ENCODE measurements at regions not wholly inside any gene's neighbourhood (a gene's known extent, or its start where the extent isn't known, plus 50 kb on each side); places are given as distances from the start of the nearest gene placed in this dataset.

GRCh38 chr11:92384802-92385201, 160.2 kb downstream of the FAT3 start:
- no peak for DNase-seq (ENCODE audit: low spot score)

GRCh38 chr11:92386577-92386976, 162.0 kb downstream of the FAT3 start:
- no peak for DNase-seq (ENCODE audit: low spot score)

- no peak for DNase-seq (ENCODE audit: low spot score)
Observed at GRCh38 chr11:92387859-92388258, 163.2 kb downstream of the FAT3 start.

GRCh38 chr11:92388380-92388779, 163.8 kb downstream of the FAT3 start:
- no peak for DNase-seq (ENCODE audit: low spot score)

- DNase-seq (ENCODE audit: low spot score), result no peak
Observed at GRCh38 chr11:92390783-92391182, 166.2 kb downstream of the FAT3 start.

GRCh38 chr11:92391364-92391763, 166.7 kb downstream of the FAT3 start:
- no peak for DNase-seq (ENCODE audit: low spot score)

- DNase-seq (ENCODE audit: low spot score), result no peak
Observed at GRCh38 chr11:92391808-92392207, 167.2 kb downstream of the FAT3 start.

GRCh38 chr11:92393218-92393617, 168.6 kb downstream of the FAT3 start:
- no peak for DNase-seq (ENCODE audit: low spot score)

GRCh38 chr11:92396133-92396532, 171.5 kb downstream of the FAT3 start:
- DNase-seq (ENCODE audit: low spot score), result no peak

GRCh38 chr11:92397221-92397755, 172.7 kb downstream of the FAT3 start:
- DNase-seq (ENCODE audit: low spot score), result no peak

GRCh38 chr11:92399705-92400104, 175.1 kb downstream of the FAT3 start:
- DNase-seq (ENCODE audit: low spot score), result no peak

- no peak for DNase-seq (ENCODE audit: low spot score)
Observed at GRCh38 chr11:92401520-92401919, 176.9 kb downstream of the FAT3 start.

- DNase-seq (ENCODE audit: low spot score), result no peak
Observed at GRCh38 chr11:92406472-92406871, 181.9 kb downstream of the FAT3 start.

GRCh38 chr11:92409355-92409754, 184.7 kb downstream of the FAT3 start:
- no peak for DNase-seq (ENCODE audit: low spot score)

- no peak for DNase-seq (ENCODE audit: low spot score)
Observed at GRCh38 chr11:92409956-92410355, 185.3 kb downstream of the FAT3 start.

- DNase-seq (ENCODE audit: low spot score), result no peak
Observed at GRCh38 chr11:92410526-92410925, 185.9 kb downstream of the FAT3 start.

GRCh38 chr11:92411431-92411830, 186.8 kb downstream of the FAT3 start:
- no peak for DNase-seq (ENCODE audit: low spot score)

GRCh38 chr11:92413757-92414513, 189.3 kb downstream of the FAT3 start:
- DNase-seq (ENCODE audit: low spot score), result no peak

- no peak for DNase-seq (ENCODE audit: low spot score)
Observed at GRCh38 chr11:92416971-92417725, 192.5 kb downstream of the FAT3 start.

GRCh38 chr11:92423115-92424034, 198.8 kb downstream of the FAT3 start:
- DNase-seq (ENCODE audit: low spot score), result no peak

GRCh38 chr11:92424281-92424680, 199.7 kb downstream of the FAT3 start:
- no peak for DNase-seq (ENCODE audit: low spot score)

- no peak for DNase-seq (ENCODE audit: low spot score)
Observed at GRCh38 chr11:92425127-92425526, 200.5 kb downstream of the FAT3 start.

Measured in COLO829 (cell line).